ENCODE measurements at regions not wholly inside any gene's neighbourhood (a gene's known extent, or its start where the extent isn't known, plus 50 kb on each side); places are given as distances from the start of the nearest gene placed in this dataset.

GRCh38 chr10:85524001-85524666, 842.5 kb downstream of the GRID1 start:
- TF ChIP-seq POLR2A (IDR thresholded peaks at IDR 0.05): no peak
- no peak for TF ChIP-seq CTCF (IDR thresholded peaks at IDR 0.05)

Data from gastroesophageal sphincter (tissue), 3 donors.